HCT116 (cell line): ENCODE measurements at regions not wholly inside any gene's neighbourhood (a gene's known extent, or its start where the extent isn't known, plus 50 kb on each side); places are given as distances from the start of the nearest gene placed in this dataset.

ENCODE experiments used
- ATAC-seq: fragments of 200-7000 bp; cut with Tn5 transposase; 2 replicates; pipeline ENCODE4 v1.9.1; 2020; ENCODE audit warnings: mild to moderate bottlenecking, moderate library complexity
- BruUV-seq: library from RNA; stranded (reverse); fragments of 400-500 nt; replicated peaks from 2 replicates; lab custom pipeline; 2021; lab: Mats Ljungman, UMichigan
- CTCF ChIA-PET: fragments of 300-600 bp; sonication (Branson Sonifier 250); formaldehyde crosslinking; loops from one replicate; lab custom pipeline; 2021; ENCODE audit warnings: antibody characterized with exemption; lab: Charles Lee
- POLR2A ChIA-PET: fragments of 300-600, 350-600 bp; sonication (Branson Sonifier 250); formaldehyde crosslinking; loops from one replicate; lab custom pipeline; 2021; ENCODE audit warnings: antibody characterized with exemption; lab: Charles Lee
- RAD21 ChIA-PET, 2 experiments: fragments of 300-600 bp; sonication (Branson Sonifier 250); formaldehyde crosslinking; loops; one replicate each; lab custom pipeline; 2023; ENCODE audit warnings: low total read pairs in 2 of 2; ENCODE audit not compliant: uncharacterized antibody in 2 of 2, unreplicated experiment in 2 of 2, low non-redundant PET in 1 of 2; lab: Charles Lee
- DNase-seq: peaks from one replicate; pipeline ENCODE4 v3.0.0-alpha.2; 2010; ENCODE audit warnings: low read depth, low spot score
- H2AFZ ChIP-seq: fragments of 200-600 bp; shearing (Covaris generic), sonication (generic); 2 replicates; pipeline ENCODE4 v1.6.1; 2017; ENCODE audit warnings: low read depth, mixed run types, mixed read lengths, antibody characterized with exemption, low read length; ENCODE audit not compliant: poor library complexity, severe bottlenecking
- H3K27ac ChIP-seq: 2 replicates; pipeline ENCODE4 v1.5.1; 2012; ENCODE audit warnings: low read depth, low read length
- H3K27me3 ChIP-seq: fragments of 200-600 bp; sonication (generic); 2 replicates; pipeline ENCODE4 v1.6.1; 2016; ENCODE audit warnings: mixed run types, low read length, mixed read lengths; ENCODE audit not compliant: insufficient read depth
- H3K36me3 ChIP-seq, 2 experiments: fragments of 200-500 bp in 1 of 2; fragments of 200-600 bp in 1 of 2; sonication (Bioruptor generic) in 1 of 2; sonication (generic) in 1 of 2; 2 replicates each; pipeline versions ENCODE4 v1.5.1 to v1.6.1; 2014 to 2016; ENCODE audit warnings: low read length in 2 of 2, inconsistent platforms in 1 of 2, mixed read lengths in 1 of 2, mixed run types in 1 of 2; ENCODE audit not compliant: insufficient read depth in 2 of 2, control insufficient read depth in 1 of 2
- H3K4me1 ChIP-seq, 2 experiments: fragments of 200-600 bp in 1 of 2; sonication (generic) in 1 of 2; 2 replicates each; pipeline versions ENCODE4 v1.5.1 to v1.6.1; 2012 to 2017; ENCODE audit warnings: low read length in 2 of 2, inconsistent platforms in 1 of 2, mild to moderate bottlenecking in 1 of 2, mixed read lengths in 1 of 2, mixed run types in 1 of 2, moderate library complexity in 1 of 2; ENCODE audit not compliant: insufficient read depth in 2 of 2, control insufficient read depth in 1 of 2
- H3K4me2 ChIP-seq: fragments of 200-600 bp; sonication (generic); 2 replicates; pipeline ENCODE4 v1.6.1; 2017; ENCODE audit warnings: mixed run types, low read length, mixed read lengths
- H3K4me3 ChIP-seq, 2 experiments: fragments of 200-600 bp in 1 of 2; sonication (generic) in 1 of 2; replicated peaks in 1 of 2; 2 replicates each; pipeline ENCODE4 v1.5.1; 2011 to 2016; ENCODE audit warnings: low read length in 2 of 2, control low read depth in 1 of 2, low read depth in 1 of 2, mild to moderate bottlenecking in 1 of 2, mixed read lengths in 1 of 2, mixed run types in 1 of 2
- H3K79me2 ChIP-seq: fragments of 200-600 bp; sonication (generic); 2 replicates; pipeline ENCODE4 v1.6.1; 2017; ENCODE audit warnings: mild to moderate bottlenecking, mixed run types, low read length, moderate library complexity, mixed read lengths; ENCODE audit not compliant: insufficient read depth
- H3K9ac ChIP-seq: fragments of 200-600 bp; sonication (generic); 2 replicates; pipeline ENCODE4 v1.6.1; 2016; ENCODE audit warnings: low read length, mixed read lengths
- H3K9me2 ChIP-seq: fragments of 200-600 bp; sonication (generic), shearing (Covaris generic); 2 replicates; pipeline ENCODE4 v1.6.1; 2017; ENCODE audit warnings: mixed run types, mild to moderate bottlenecking, moderate library complexity; ENCODE audit not compliant: insufficient read depth
- H3K9me3 ChIP-seq, 2 experiments: fragments of 200-500 bp in 1 of 2; fragments of 200-600 bp in 1 of 2; sonication (Bioruptor generic) in 1 of 2; sonication (generic) in 1 of 2; 2 replicates each; pipeline ENCODE4 v1.6.1; 2014 to 2017; ENCODE audit warnings: low read length in 2 of 2, mixed read lengths in 2 of 2, inconsistent platforms in 1 of 2, low read depth in 1 of 2, mild to moderate bottlenecking in 1 of 2, mixed run types in 1 of 2, moderate library complexity in 1 of 2; ENCODE audit not compliant: control insufficient read depth in 1 of 2, insufficient read depth in 1 of 2
- H4K20me1 ChIP-seq: fragments of 200-600 bp; sonication (generic), shearing (Covaris generic); 2 replicates; pipeline ENCODE4 v1.6.1; 2017; ENCODE audit warnings: mixed run types, mild to moderate bottlenecking, moderate library complexity; ENCODE audit not compliant: insufficient read depth
- CBX3 ChIP-seq: IDR thresholded peaks from 2 replicates; pipeline ENCODE4 v1.6.1; 2012; ENCODE audit warnings: low read depth
- CEBPB ChIP-seq: IDR thresholded peaks from 2 replicates; pipeline ENCODE4 v1.6.1; 2012; ENCODE audit warnings: low read depth
- EGR1 ChIP-seq: IDR thresholded peaks from 2 replicates; pipeline ENCODE4 v1.6.1; 2012; ENCODE audit warnings: low read depth
- ELF1 ChIP-seq: IDR thresholded peaks from 2 replicates; pipeline ENCODE4 v1.6.1; 2012; ENCODE audit warnings: low read depth, borderline replicate concordance
- EZH2 ChIP-seq: fragments of 200-600 bp; sonication (generic); IDR thresholded peaks from 2 replicates; pipeline ENCODE4 v1.6.1; 2017; ENCODE audit warnings: antibody characterized with exemption, mixed run types
- EZH2phosphoT487 ChIP-seq: fragments of 200-600 bp; IDR thresholded peaks from 2 replicates; pipeline ENCODE4 v1.6.1; 2018; ENCODE audit warnings: antibody characterized with exemption, borderline replicate concordance
- MAX ChIP-seq: IDR thresholded peaks from 2 replicates; pipeline ENCODE4 v1.6.1; 2012
- POLR2A ChIP-seq: IDR thresholded peaks from 2 replicates; pipeline ENCODE4 v1.7.0; 2011; ENCODE audit warnings: borderline replicate concordance; ENCODE audit not compliant: insufficient read depth, insufficient read length; ENCODE audit errors: extremely low read depth
- POLR2AphosphoS5 ChIP-seq: IDR thresholded peaks from 2 replicates; pipeline ENCODE4 v1.6.1; 2011; ENCODE audit warnings: mild to moderate bottlenecking, low read depth, low read length, moderate library complexity
- REST ChIP-seq: IDR thresholded peaks from 2 replicates; pipeline ENCODE4 v1.6.1; 2012; ENCODE audit warnings: low read depth
- SIN3A ChIP-seq: IDR thresholded peaks from 2 replicates; pipeline ENCODE4 v1.6.1; 2012; ENCODE audit warnings: low read depth
- SP1 ChIP-seq: IDR thresholded peaks from 2 replicates; pipeline ENCODE4 v1.6.1; 2012; ENCODE audit warnings: low read depth
- TCF7L2 ChIP-seq: IDR thresholded peaks from 2 replicates; pipeline ENCODE4 v1.7.0; 2011; ENCODE audit warnings: borderline replicate concordance, inconsistent platforms; ENCODE audit not compliant: insufficient read depth, insufficient read length; ENCODE audit errors: extremely low read depth
- YY1 ChIP-seq: IDR thresholded peaks from 2 replicates; pipeline ENCODE4 v1.6.1; 2011; ENCODE audit warnings: low read length, low read depth, moderate library complexity, mild to moderate bottlenecking; ENCODE audit not compliant: insufficient replicate concordance; ENCODE audit errors: extremely low read depth
- ZFX ChIP-seq: fragments of 450-650 bp; IDR thresholded peaks from 2 replicates; pipeline ENCODE4 v1.6.1; 2017
- ZNF274 ChIP-seq: fragments of 200-500 bp; sonication (Bioruptor generic); IDR thresholded peaks from 2 replicates; pipeline ENCODE4 v1.6.1; 2014; ENCODE audit warnings: mild to moderate bottlenecking, low read depth, low read length, inconsistent platforms
- intact Hi-C: fragments of 100-400 bp; cut with micrococcal nuclease; formaldehyde crosslinking; loops from 2 replicates; pipeline ENCODE4 v1.10.0; 2022
- TF ChIP-seq, protein P1 (sequence below): IDR thresholded peaks from 2 replicates; pipeline ENCODE4 v1.6.1; 2012
- TF ChIP-seq, protein P2 (sequence below), 3 experiments: fragments of 200-600 bp in 1 of 3; sonication (generic) in 1 of 3; IDR thresholded peaks in 2 of 3; conservative IDR thresholded peaks in 1 of 3; 2 replicates each; pipeline ENCODE4 v1.5.1; 2012 to 2017; ENCODE audit warnings: low read depth in 2 of 3, low read length in 2 of 3, antibody characterized with exemption in 1 of 3, borderline replicate concordance in 1 of 3, control low read depth in 1 of 3, mild to moderate bottlenecking in 1 of 3, mixed read lengths in 1 of 3, mixed run types in 1 of 3, moderate library complexity in 1 of 3; ENCODE audit not compliant: insufficient read depth in 1 of 3
- TF ChIP-seq, protein P3 (sequence below): IDR thresholded peaks from 2 replicates; pipeline ENCODE4 v1.6.1; 2011; ENCODE audit warnings: mild to moderate bottlenecking, low read length, moderate library complexity; ENCODE audit not compliant: insufficient replicate concordance; ENCODE audit errors: extremely low read depth

DNA sequence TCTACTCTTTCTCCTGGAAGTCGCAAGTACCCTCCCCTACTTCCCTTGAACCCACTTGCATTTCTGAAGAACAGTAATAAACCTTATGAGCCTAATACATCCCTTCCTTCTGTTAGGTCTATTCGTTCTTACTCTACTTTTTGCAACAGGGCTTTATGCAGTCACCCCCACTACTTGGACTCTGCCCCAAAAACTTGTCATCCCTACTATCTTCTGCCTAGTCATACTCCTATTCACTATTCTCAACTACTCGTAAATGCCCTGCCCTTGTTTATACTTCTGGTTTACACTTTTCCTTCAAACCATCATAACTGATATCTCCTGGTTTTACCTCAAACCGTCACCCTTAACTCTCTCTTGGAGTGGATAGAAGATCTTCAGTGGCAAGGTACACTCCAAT is 55.2 kb upstream of the SLIT2 start:
- no peak for DNase-seq
- Histone ChIP-seq H3K36me3 (no peaks in the 10 kb centered on the region), H3K4me1 (no peaks in the 10 kb centered on the region), H3K9ac (no peak overlapping the region), H3K27me3 (no peaks in the 10 kb centered on the region), H3K79me2 (no peaks in the 10 kb centered on the region), H4K20me1 (no peaks in the 10 kb centered on the region), H3K9me2 (no peaks in the 10 kb centered on the region), H3K4me2 (no peak overlapping the region), H2AFZ (no peak overlapping the region), H3K27ac (no peak overlapping the region), H3K4me3 (no peak overlapping the region), H3K9me3 (no peaks in the 10 kb centered on the region)
- CTCF ChIA-PET = no interaction called here
- POLR2A ChIA-PET = no interaction called here
- TF ChIP-seq TCF7L2 (no peak), POLR2AphosphoS5 (no peak), CBX3 (no peak), CEBPB (no peak), SIN3A (no peak), REST (no peak), YY1 (no peak), ZNF274 (no peak), EZH2phosphoT487 (no peak), ZFX (no peak), EGR1 (no peak), POLR2A (no peak), EZH2 (no peak), MAX (no peak), SP1 (no peak), ELF1 (no peak)
- TF ChIP-seq, protein P1, sequence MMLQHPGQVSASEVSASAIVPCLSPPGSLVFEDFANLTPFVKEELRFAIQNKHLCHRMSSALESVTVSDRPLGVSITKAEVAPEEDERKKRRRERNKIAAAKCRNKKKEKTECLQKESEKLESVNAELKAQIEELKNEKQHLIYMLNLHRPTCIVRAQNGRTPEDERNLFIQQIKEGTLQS = no peak
- TF ChIP-seq, protein P2, sequence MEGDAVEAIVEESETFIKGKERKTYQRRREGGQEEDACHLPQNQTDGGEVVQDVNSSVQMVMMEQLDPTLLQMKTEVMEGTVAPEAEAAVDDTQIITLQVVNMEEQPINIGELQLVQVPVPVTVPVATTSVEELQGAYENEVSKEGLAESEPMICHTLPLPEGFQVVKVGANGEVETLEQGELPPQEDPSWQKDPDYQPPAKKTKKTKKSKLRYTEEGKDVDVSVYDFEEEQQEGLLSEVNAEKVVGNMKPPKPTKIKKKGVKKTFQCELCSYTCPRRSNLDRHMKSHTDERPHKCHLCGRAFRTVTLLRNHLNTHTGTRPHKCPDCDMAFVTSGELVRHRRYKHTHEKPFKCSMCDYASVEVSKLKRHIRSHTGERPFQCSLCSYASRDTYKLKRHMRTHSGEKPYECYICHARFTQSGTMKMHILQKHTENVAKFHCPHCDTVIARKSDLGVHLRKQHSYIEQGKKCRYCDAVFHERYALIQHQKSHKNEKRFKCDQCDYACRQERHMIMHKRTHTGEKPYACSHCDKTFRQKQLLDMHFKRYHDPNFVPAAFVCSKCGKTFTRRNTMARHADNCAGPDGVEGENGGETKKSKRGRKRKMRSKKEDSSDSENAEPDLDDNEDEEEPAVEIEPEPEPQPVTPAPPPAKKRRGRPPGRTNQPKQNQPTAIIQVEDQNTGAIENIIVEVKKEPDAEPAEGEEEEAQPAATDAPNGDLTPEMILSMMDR (IDR thresholded peaks at IDR 0.05 in 2 of 3, conservative IDR thresholded peaks at IDR 0.05 in 1 of 3; ENCODE audit: borderline replicate concordance in 1 of 3, insufficient read depth in 1 of 3, low read depth in 2 of 3, low read length in 2 of 3) = no peak
- TF ChIP-seq, protein P3, sequence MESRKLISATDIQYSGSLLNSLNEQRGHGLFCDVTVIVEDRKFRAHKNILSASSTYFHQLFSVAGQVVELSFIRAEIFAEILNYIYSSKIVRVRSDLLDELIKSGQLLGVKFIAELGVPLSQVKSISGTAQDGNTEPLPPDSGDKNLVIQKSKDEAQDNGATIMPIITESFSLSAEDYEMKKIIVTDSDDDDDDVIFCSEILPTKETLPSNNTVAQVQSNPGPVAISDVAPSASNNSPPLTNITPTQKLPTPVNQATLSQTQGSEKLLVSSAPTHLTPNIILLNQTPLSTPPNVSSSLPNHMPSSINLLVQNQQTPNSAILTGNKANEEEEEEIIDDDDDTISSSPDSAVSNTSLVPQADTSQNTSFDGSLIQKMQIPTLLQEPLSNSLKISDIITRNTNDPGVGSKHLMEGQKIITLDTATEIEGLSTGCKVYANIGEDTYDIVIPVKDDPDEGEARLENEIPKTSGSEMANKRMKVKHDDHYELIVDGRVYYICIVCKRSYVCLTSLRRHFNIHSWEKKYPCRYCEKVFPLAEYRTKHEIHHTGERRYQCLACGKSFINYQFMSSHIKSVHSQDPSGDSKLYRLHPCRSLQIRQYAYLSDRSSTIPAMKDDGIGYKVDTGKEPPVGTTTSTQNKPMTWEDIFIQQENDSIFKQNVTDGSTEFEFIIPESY = no peak
- no TSS peak for BruUV-seq
- intact Hi-C loops = no loop called here
- no peak for ATAC-seq
- RAD21 ChIA-PET = no interaction called here
